IPS DF 6.9 (cell line): ENCODE measurements at regions not wholly inside any gene's neighbourhood (a gene's known extent, or its start where the extent isn't known, plus 50 kb on each side); places are given as distances from the start of the nearest gene placed in this dataset.
"Not testable (repeated sequence)": the region's sequence is repeated elsewhere in the genome, so short reads cannot be mapped to it uniquely, and the experiment has no call there.

Source experiments
- DNase-seq: peaks from one replicate; pipeline ENCODE4 v3.0.0-alpha.2; 2013; ENCODE audit warnings: low read depth, low spot score
- H3K27ac ChIP-seq: one replicate; pipeline ENCODE4 v1.5.1; 2013; ENCODE audit warnings: low read length, control low read depth
- H3K27me3 ChIP-seq: 2 replicates; pipeline ENCODE4 v1.6.1; 2013; ENCODE audit warnings: mild to moderate bottlenecking, low read length; ENCODE audit not compliant: control insufficient read depth, insufficient read depth
- H3K36me3 ChIP-seq: 2 replicates; pipeline ENCODE4 v1.6.1; 2013; ENCODE audit warnings: low read length; ENCODE audit not compliant: control insufficient read depth, insufficient read depth
- H3K4me1 ChIP-seq: 2 replicates; pipeline ENCODE4 v1.6.1; 2013; ENCODE audit warnings: low read length; ENCODE audit not compliant: control insufficient read depth, insufficient read depth
- H3K4me3 ChIP-seq: 2 replicates; pipeline ENCODE4 v1.5.1; 2013; ENCODE audit warnings: mild to moderate bottlenecking, low read length
- H3K9me3 ChIP-seq: 2 replicates; pipeline ENCODE4 v1.6.1; 2013; ENCODE audit warnings: low read length, inconsistent platforms; ENCODE audit not compliant: control insufficient read depth, insufficient read depth
- WGBS: extraction: QIAGEN DNeasy Blood & Tissue Kit; methylation state at CpG from one replicate; pipeline ENCODE4 v1.1.7; 2013; ENCODE audit warnings: mixed read lengths, missing lambda C conversion rate; ENCODE audit not compliant: insufficient read length, insufficient coverage; 5-methylcytosine and 5-hydroxymethylcytosine counted together

DNA sequence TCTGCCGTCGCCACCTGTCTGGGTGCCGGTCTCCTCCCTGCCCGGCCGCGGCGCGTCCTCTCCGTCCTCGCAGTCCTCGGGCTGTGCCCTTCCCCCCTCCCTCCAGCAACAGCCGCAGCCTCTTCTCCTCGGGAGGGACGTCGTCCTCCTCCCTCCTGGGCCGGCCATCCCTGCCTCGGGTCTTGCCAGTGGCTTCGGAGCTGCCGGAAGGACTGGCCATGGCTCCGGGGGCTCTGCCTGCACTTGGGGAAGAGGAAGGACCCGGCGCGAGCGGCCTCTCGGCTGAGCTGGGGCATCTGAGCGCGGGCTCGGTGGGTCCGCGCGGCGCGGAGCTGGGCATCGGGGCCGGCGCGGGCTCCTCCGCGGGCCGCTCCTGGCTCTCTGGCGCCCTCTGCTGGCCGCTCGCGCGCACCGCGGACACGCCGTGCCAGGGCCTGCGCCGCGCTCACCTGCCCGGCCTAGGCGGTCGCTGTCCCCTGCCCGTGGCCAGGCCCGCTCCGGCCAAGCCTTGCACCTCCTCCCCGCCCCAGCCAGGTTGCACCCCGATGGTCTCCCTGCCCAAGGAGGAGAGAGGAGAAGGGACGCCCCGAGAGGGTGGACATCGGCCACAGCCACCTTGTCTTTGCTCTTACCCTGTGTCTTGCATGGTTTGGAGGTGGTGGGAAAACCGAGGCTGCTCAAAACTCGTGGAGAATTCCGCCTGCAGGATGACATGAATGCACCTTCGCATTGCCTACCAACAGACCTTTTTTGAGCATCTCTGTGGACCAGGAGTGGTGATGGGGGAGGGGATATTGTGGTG lies 83.9 kb upstream of the FRG2C start:
- not testable (repeated sequence) for H3K9me3 ChIP-seq, DNase-seq
- peak overlapping the region; percentile 53; the same call in 1 of the 2 replicates for H3K4me3 ChIP-seq

DNA sequence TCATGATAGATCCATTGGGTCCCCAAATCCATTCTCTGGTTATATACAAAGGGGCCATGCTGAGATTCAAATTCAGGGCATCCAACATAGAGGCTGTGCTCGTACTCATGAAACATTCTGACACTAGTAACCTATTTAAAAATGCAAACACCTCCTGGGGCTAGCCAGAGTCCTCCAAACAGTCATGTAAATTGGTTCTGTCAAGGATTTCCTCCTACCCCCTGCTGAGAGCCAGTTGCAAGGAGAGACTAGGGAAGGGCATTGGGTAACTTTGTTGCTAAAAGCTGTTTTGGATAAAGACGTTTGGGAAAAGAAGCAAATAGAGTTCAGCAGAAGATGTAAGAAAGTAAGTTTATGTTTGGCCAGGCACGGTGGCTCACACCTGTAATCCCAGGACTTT lies 81.6 kb upstream of the FRG2C start:
- not testable (repeated sequence) for H3K9me3 ChIP-seq, H3K4me1 ChIP-seq, H3K36me3 ChIP-seq, H3K4me3 ChIP-seq, H3K27ac ChIP-seq, DNase-seq
- peaks cover 13% of the 10 kb centered on the region; the same call in 1 of the 2 replicates for H3K27me3 ChIP-seq
- no CpG with 5 or more reads among the region's 3 CpGs for WGBS

More for the DNA sequence above, 83.9 kb upstream of the FRG2C start:
- H3K27ac ChIP-seq, H3K36me3 ChIP-seq, H3K4me1 ChIP-seq: not testable (repeated sequence)
- H3K27me3 ChIP-seq = peaks cover 13% of the 10 kb centered on the region; the same call in 1 of the 2 replicates
- WGBS = no CpG with 5 or more reads among the region's 67 CpGs

DNA sequence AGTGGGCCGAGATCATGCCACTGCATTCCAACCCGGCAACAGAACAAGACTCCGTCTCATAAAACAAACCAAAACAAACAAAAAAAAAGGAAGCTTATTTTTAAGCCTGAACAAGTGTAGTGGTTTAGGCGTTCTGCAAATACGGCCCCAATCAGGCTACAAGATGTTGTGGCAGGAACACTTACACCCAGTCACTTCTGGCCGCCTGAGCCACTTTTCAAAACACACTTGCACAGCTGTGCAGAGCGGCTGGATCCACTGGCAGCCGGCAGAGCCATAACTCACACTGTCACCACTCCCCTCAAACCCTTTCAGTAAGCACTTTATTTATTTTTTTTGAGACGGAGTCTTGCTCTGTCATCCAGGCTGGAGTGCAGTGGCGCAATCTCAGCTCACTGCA lies 81.0 kb upstream of the FRG2C start:
- H3K27ac ChIP-seq, H3K9me3 ChIP-seq, H3K4me1 ChIP-seq, DNase-seq, H3K36me3 ChIP-seq, H3K4me3 ChIP-seq: not testable (repeated sequence)
- no CpG with 5 or more reads among the region's 10 CpGs for WGBS
- peaks cover 13% of the 10 kb centered on the region; the same call in 1 of the 2 replicates for H3K27me3 ChIP-seq

DNA sequence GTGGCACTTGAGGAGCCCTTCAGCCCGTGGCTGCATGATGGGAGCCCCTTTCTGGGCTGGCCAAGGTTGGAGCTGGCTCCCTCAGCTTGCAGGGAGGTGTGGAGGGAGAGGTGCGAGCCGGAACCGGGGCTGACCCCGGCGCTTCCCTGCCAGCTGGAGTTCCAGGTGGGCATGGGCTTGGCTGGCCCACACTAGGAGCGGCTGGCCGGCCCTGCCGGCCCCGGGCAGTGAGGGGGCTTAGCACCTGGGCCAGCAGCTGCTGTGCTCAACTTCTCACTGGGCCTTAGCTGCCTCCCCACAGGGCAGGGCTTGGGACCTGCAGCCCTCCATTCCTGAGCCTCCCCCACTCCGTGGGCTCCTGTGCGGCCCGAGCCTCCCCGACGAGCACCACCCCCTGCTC lies 76.4 kb upstream of the FRG2C start:
- not testable (repeated sequence) for H3K27ac ChIP-seq, H3K27me3 ChIP-seq, H3K36me3 ChIP-seq, H3K9me3 ChIP-seq, DNase-seq, H3K4me1 ChIP-seq, H3K4me3 ChIP-seq
- WGBS = no CpG with 5 or more reads among the region's 15 CpGs

DNA sequence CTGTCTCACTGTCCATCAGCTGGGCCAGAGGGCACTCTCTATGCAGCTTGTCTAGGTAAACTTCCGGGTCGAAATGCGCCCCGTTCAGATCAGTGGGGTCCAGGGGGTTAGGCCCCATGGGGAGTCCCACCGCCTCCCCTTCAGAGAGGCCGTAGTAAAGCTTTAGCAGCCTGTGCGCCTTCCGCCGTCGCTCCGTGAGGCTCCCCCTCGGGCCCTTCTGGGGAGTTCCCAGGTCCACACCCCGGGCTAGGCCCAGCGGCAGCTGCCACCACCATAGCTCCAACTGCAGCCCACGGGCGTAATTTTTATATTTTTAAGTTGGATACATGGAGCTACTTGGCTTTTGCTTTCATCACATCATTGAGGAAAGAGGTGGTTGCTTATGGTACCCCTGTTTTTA lies 73.7 kb upstream of the FRG2C start:
- no CpG with 5 or more reads among the region's 16 CpGs for WGBS
- not testable (repeated sequence) for H3K4me3 ChIP-seq

DNA sequence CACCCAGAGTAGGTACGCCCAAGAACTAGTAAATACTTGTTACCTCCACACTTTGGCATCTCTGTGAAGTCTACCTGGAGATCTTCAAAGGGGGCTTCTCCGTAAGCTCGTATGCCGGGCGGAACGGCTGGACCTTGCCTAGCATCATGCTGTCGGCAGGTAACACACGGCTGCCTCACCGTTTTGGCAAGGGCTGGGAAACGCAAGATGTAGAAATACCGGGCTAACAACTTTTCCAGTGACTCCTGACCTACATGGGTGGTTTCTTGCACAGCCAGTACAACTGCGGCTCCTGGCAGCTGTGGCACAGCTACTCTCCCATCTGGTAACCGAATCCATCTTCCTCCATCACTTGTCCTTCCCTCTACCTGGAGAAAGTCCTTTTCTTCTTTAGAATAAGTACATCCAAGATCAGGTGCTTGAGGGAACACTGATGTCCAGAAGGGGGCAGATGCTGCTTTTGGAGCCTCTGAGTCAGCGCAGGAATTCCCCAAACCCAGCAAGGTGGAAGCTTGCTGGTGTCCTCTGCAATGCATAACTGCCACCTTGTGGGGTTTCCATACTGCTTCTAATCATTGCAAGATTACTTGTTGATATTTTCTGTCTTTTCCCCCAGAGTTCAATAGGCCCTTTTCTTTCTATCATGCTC lies 59.7 kb upstream of the FRG2C start:
- H3K27me3 ChIP-seq, DNase-seq: not testable (repeated sequence)
- no CpG with 5 or more reads among the region's 14 CpGs for WGBS

More for the DNA sequence above, 73.7 kb upstream of the FRG2C start:
- H3K27me3 ChIP-seq, H3K27ac ChIP-seq, DNase-seq, H3K4me1 ChIP-seq, H3K36me3 ChIP-seq, H3K9me3 ChIP-seq: not testable (repeated sequence)

DNA sequence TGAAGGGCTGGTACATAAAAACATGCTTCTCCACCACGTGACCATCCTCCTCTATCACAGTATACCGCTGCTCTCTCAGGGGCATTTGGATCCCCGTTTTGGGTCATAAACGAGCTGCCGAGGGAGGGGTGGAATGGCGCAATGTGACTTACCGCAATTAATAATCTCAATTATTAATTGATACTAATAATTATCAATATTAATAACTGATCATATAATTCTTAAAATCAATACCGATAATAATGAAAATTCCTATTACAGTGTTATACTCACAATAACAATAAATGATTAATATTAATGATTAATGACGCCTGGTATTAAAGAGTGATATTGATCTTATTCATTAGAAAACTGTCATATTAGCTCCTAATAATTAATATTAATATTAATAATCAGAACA lies 56.1 kb upstream of the FRG2C start:
- WGBS = no CpG with 5 or more reads among the region's 9 CpGs
- H3K36me3 ChIP-seq, DNase-seq, H3K4me1 ChIP-seq, H3K4me3 ChIP-seq, H3K27me3 ChIP-seq, H3K27ac ChIP-seq, H3K9me3 ChIP-seq: not testable (repeated sequence)

More for the DNA sequence above, 59.7 kb upstream of the FRG2C start:
- H3K4me1 ChIP-seq, H3K27ac ChIP-seq, H3K4me3 ChIP-seq, H3K9me3 ChIP-seq, H3K36me3 ChIP-seq: not testable (repeated sequence)

DNA sequence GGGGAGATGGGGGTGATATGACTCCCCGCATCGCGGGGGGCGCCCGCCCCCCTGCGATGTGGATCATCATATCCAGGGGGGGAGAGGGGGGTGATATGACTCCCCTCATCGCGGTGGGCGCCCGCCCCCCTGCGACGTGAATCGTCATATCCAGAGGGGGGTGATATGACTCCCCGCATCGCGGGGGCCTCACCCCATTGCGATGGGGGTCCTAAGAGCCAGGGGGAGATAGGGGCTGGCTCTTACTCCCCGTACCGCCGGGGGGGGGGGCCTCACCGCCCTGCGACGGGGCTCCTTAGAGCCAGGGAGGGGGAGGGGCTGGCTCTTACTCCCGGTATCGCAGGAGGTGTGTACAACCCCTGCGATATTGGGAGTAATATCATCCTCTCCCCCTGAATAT lies 54.5 kb upstream of the FRG2C start:
- H3K36me3 ChIP-seq, H3K4me3 ChIP-seq, H3K27me3 ChIP-seq, H3K27ac ChIP-seq, DNase-seq, H3K4me1 ChIP-seq, H3K9me3 ChIP-seq: not testable (repeated sequence)
- WGBS = no CpG with 5 or more reads among the region's 26 CpGs

DNA sequence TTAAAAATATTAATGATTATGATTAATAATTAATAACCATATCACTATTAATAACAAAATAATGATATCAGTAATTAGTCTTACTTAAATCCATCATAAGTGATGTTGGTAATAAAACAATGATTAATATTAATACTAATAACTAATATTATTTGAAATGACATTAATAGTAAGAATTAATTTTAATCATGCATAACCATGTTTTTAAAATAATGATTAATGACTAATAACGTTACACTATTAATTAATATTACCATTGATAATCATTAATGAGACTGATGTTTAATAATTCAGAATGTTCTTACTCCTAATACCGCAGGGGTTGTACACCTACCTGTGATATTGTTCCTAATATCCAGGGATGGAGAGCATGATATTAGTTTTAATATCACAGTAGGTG lies 53.4 kb upstream of the FRG2C start:
- no peaks in the 10 kb centered on the region for H3K4me1 ChIP-seq
- no peak for DNase-seq
- H3K4me3 ChIP-seq = no peak overlapping the region
- no CpG with 5 or more reads among the region's 2 CpGs for WGBS
- H3K27me3 ChIP-seq = no peaks in the 10 kb centered on the region
- H3K9me3 ChIP-seq = no peaks in the 10 kb centered on the region
- no peak overlapping the region for H3K27ac ChIP-seq
- H3K36me3 ChIP-seq = no peaks in the 10 kb centered on the region

DNA sequence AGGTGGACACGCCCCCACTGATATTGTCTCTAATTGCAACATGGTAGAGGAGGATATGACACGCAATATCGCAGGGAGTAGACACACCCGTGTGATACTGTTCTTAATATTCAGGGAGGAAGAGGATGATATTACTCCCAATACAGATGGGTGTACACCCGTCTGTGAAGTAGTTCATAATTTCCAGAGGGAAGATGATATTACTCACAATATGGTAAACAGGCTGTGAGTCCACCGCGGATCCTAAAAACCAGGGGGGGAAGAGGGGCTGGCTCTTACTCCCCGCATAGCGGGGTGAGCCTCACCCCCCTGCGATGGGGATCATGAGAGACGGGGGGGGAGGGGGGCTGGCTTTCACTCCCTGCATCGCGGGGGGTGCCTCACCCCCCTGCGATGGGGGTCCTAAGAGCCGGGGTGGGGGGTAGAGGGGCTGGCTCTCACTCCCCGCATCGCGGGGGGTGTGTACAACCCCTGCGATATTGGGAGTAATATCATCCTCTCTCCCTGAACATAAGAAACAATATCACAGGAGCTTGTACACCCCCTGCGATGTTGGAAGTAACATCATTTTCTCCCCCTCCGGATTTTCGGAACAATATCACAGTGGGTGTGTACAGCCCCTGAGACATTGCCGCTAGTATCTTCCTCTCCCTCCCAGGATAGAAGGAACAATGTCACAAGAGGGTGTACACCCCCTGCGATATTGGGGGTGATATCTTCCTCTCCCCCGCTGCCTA lies 52.2 kb upstream of the FRG2C start:
- not testable (repeated sequence) for H3K9me3 ChIP-seq, DNase-seq

More for the DNA sequence above, 52.2 kb upstream of the FRG2C start:
- H3K4me1 ChIP-seq, H3K27ac ChIP-seq, H3K4me3 ChIP-seq, H3K27me3 ChIP-seq, H3K36me3 ChIP-seq: not testable (repeated sequence)
- WGBS = no CpG with 5 or more reads among the region's 25 CpGs
